HCT116 (cell line): ENCODE measurements at regions not wholly inside any gene's neighbourhood (a gene's known extent, or its start where the extent isn't known, plus 50 kb on each side); places are given as distances from the start of the nearest gene placed in this dataset.

ENCODE experiments used
- ATAC-seq: fragments of 200-7000 bp; cut with Tn5 transposase; 2 replicates; pipeline ENCODE4 v1.9.1; 2020; ENCODE audit warnings: mild to moderate bottlenecking, moderate library complexity
- BruUV-seq: library from RNA; stranded (reverse); fragments of 400-500 nt; replicated peaks from 2 replicates; lab custom pipeline; 2021; lab: Mats Ljungman, UMichigan
- CTCF ChIA-PET: fragments of 300-600 bp; sonication (Branson Sonifier 250); formaldehyde crosslinking; loops from one replicate; lab custom pipeline; 2021; ENCODE audit warnings: antibody characterized with exemption; lab: Charles Lee
- POLR2A ChIA-PET: fragments of 300-600, 350-600 bp; sonication (Branson Sonifier 250); formaldehyde crosslinking; loops from one replicate; lab custom pipeline; 2021; ENCODE audit warnings: antibody characterized with exemption; lab: Charles Lee
- RAD21 ChIA-PET, 2 experiments: fragments of 300-600 bp; sonication (Branson Sonifier 250); formaldehyde crosslinking; loops; one replicate each; lab custom pipeline; 2023; ENCODE audit warnings: low total read pairs in 2 of 2; ENCODE audit not compliant: uncharacterized antibody in 2 of 2, unreplicated experiment in 2 of 2, low non-redundant PET in 1 of 2; lab: Charles Lee
- DNase-seq: peaks from one replicate; pipeline ENCODE4 v3.0.0-alpha.2; 2010; ENCODE audit warnings: low read depth, low spot score
- H2AFZ ChIP-seq: fragments of 200-600 bp; shearing (Covaris generic), sonication (generic); 2 replicates; pipeline ENCODE4 v1.6.1; 2017; ENCODE audit warnings: low read depth, mixed run types, mixed read lengths, antibody characterized with exemption, low read length; ENCODE audit not compliant: poor library complexity, severe bottlenecking
- H3K27ac ChIP-seq: 2 replicates; pipeline ENCODE4 v1.5.1; 2012; ENCODE audit warnings: low read depth, low read length
- H3K27me3 ChIP-seq: fragments of 200-600 bp; sonication (generic); 2 replicates; pipeline ENCODE4 v1.6.1; 2016; ENCODE audit warnings: mixed run types, low read length, mixed read lengths; ENCODE audit not compliant: insufficient read depth
- H3K36me3 ChIP-seq, 2 experiments: fragments of 200-500 bp in 1 of 2; fragments of 200-600 bp in 1 of 2; sonication (Bioruptor generic) in 1 of 2; sonication (generic) in 1 of 2; 2 replicates each; pipeline versions ENCODE4 v1.5.1 to v1.6.1; 2014 to 2016; ENCODE audit warnings: low read length in 2 of 2, inconsistent platforms in 1 of 2, mixed read lengths in 1 of 2, mixed run types in 1 of 2; ENCODE audit not compliant: insufficient read depth in 2 of 2, control insufficient read depth in 1 of 2
- H3K4me1 ChIP-seq, 2 experiments: fragments of 200-600 bp in 1 of 2; sonication (generic) in 1 of 2; 2 replicates each; pipeline versions ENCODE4 v1.5.1 to v1.6.1; 2012 to 2017; ENCODE audit warnings: low read length in 2 of 2, inconsistent platforms in 1 of 2, mild to moderate bottlenecking in 1 of 2, mixed read lengths in 1 of 2, mixed run types in 1 of 2, moderate library complexity in 1 of 2; ENCODE audit not compliant: insufficient read depth in 2 of 2, control insufficient read depth in 1 of 2
- H3K4me2 ChIP-seq: fragments of 200-600 bp; sonication (generic); 2 replicates; pipeline ENCODE4 v1.6.1; 2017; ENCODE audit warnings: mixed run types, low read length, mixed read lengths
- H3K4me3 ChIP-seq, 2 experiments: fragments of 200-600 bp in 1 of 2; sonication (generic) in 1 of 2; replicated peaks in 1 of 2; 2 replicates each; pipeline ENCODE4 v1.5.1; 2011 to 2016; ENCODE audit warnings: low read length in 2 of 2, control low read depth in 1 of 2, low read depth in 1 of 2, mild to moderate bottlenecking in 1 of 2, mixed read lengths in 1 of 2, mixed run types in 1 of 2
- H3K79me2 ChIP-seq: fragments of 200-600 bp; sonication (generic); 2 replicates; pipeline ENCODE4 v1.6.1; 2017; ENCODE audit warnings: mild to moderate bottlenecking, mixed run types, low read length, moderate library complexity, mixed read lengths; ENCODE audit not compliant: insufficient read depth
- H3K9ac ChIP-seq: fragments of 200-600 bp; sonication (generic); 2 replicates; pipeline ENCODE4 v1.6.1; 2016; ENCODE audit warnings: low read length, mixed read lengths
- H3K9me2 ChIP-seq: fragments of 200-600 bp; sonication (generic), shearing (Covaris generic); 2 replicates; pipeline ENCODE4 v1.6.1; 2017; ENCODE audit warnings: mixed run types, mild to moderate bottlenecking, moderate library complexity; ENCODE audit not compliant: insufficient read depth
- H3K9me3 ChIP-seq, 2 experiments: fragments of 200-500 bp in 1 of 2; fragments of 200-600 bp in 1 of 2; sonication (Bioruptor generic) in 1 of 2; sonication (generic) in 1 of 2; 2 replicates each; pipeline ENCODE4 v1.6.1; 2014 to 2017; ENCODE audit warnings: low read length in 2 of 2, mixed read lengths in 2 of 2, inconsistent platforms in 1 of 2, low read depth in 1 of 2, mild to moderate bottlenecking in 1 of 2, mixed run types in 1 of 2, moderate library complexity in 1 of 2; ENCODE audit not compliant: control insufficient read depth in 1 of 2, insufficient read depth in 1 of 2
- H4K20me1 ChIP-seq: fragments of 200-600 bp; sonication (generic), shearing (Covaris generic); 2 replicates; pipeline ENCODE4 v1.6.1; 2017; ENCODE audit warnings: mixed run types, mild to moderate bottlenecking, moderate library complexity; ENCODE audit not compliant: insufficient read depth
- ATF3 ChIP-seq: IDR thresholded peaks from 2 replicates; pipeline ENCODE4 v1.6.1; 2012
- CBX3 ChIP-seq: IDR thresholded peaks from 2 replicates; pipeline ENCODE4 v1.6.1; 2012; ENCODE audit warnings: low read depth
- CEBPB ChIP-seq: IDR thresholded peaks from 2 replicates; pipeline ENCODE4 v1.6.1; 2012; ENCODE audit warnings: low read depth
- CTCF ChIP-seq, 3 experiments: fragments of 200-600 bp in 1 of 3; sonication (generic) in 1 of 3; IDR thresholded peaks in 2 of 3; conservative IDR thresholded peaks in 1 of 3; 2 replicates each; pipeline ENCODE4 v1.5.1; 2012 to 2017; ENCODE audit warnings: low read depth in 2 of 3, low read length in 2 of 3, antibody characterized with exemption in 1 of 3, borderline replicate concordance in 1 of 3, control low read depth in 1 of 3, mild to moderate bottlenecking in 1 of 3, mixed read lengths in 1 of 3, mixed run types in 1 of 3, moderate library complexity in 1 of 3; ENCODE audit not compliant: insufficient read depth in 1 of 3
- EGR1 ChIP-seq: IDR thresholded peaks from 2 replicates; pipeline ENCODE4 v1.6.1; 2012; ENCODE audit warnings: low read depth
- ELF1 ChIP-seq: IDR thresholded peaks from 2 replicates; pipeline ENCODE4 v1.6.1; 2012; ENCODE audit warnings: low read depth, borderline replicate concordance
- EZH2 ChIP-seq: fragments of 200-600 bp; sonication (generic); IDR thresholded peaks from 2 replicates; pipeline ENCODE4 v1.6.1; 2017; ENCODE audit warnings: antibody characterized with exemption, mixed run types
- JUND ChIP-seq: IDR thresholded peaks from 2 replicates; pipeline ENCODE4 v1.6.1; 2012
- MAX ChIP-seq: IDR thresholded peaks from 2 replicates; pipeline ENCODE4 v1.6.1; 2012
- POLR2A ChIP-seq: IDR thresholded peaks from 2 replicates; pipeline ENCODE4 v1.7.0; 2011; ENCODE audit warnings: borderline replicate concordance; ENCODE audit not compliant: insufficient read depth, insufficient read length; ENCODE audit errors: extremely low read depth
- RAD21 ChIP-seq: IDR thresholded peaks from 2 replicates; pipeline ENCODE4 v1.6.1; 2012; ENCODE audit warnings: low read depth, mild to moderate bottlenecking
- SIN3A ChIP-seq: IDR thresholded peaks from 2 replicates; pipeline ENCODE4 v1.6.1; 2012; ENCODE audit warnings: low read depth
- SP1 ChIP-seq: IDR thresholded peaks from 2 replicates; pipeline ENCODE4 v1.6.1; 2012; ENCODE audit warnings: low read depth
- TCF7L2 ChIP-seq: IDR thresholded peaks from 2 replicates; pipeline ENCODE4 v1.7.0; 2011; ENCODE audit warnings: borderline replicate concordance, inconsistent platforms; ENCODE audit not compliant: insufficient read depth, insufficient read length; ENCODE audit errors: extremely low read depth
- YY1 ChIP-seq: IDR thresholded peaks from 2 replicates; pipeline ENCODE4 v1.6.1; 2011; ENCODE audit warnings: low read length, low read depth, moderate library complexity, mild to moderate bottlenecking; ENCODE audit not compliant: insufficient replicate concordance; ENCODE audit errors: extremely low read depth
- ZBTB33 ChIP-seq: IDR thresholded peaks from 2 replicates; pipeline ENCODE4 v1.6.1; 2011; ENCODE audit warnings: mild to moderate bottlenecking, low read length, moderate library complexity; ENCODE audit not compliant: insufficient replicate concordance; ENCODE audit errors: extremely low read depth
- ZNF274 ChIP-seq: fragments of 200-500 bp; sonication (Bioruptor generic); IDR thresholded peaks from 2 replicates; pipeline ENCODE4 v1.6.1; 2014; ENCODE audit warnings: mild to moderate bottlenecking, low read depth, low read length, inconsistent platforms
- intact Hi-C: fragments of 100-400 bp; cut with micrococcal nuclease; formaldehyde crosslinking; loops from 2 replicates; pipeline ENCODE4 v1.10.0; 2022

- no peaks in the 10 kb centered on the region for H3K79me2 ChIP-seq
- H3K9me2 ChIP-seq, result no peaks in the 10 kb centered on the region
- no peaks in the 10 kb centered on the region for H4K20me1 ChIP-seq
- no peak overlapping the region for H3K9ac ChIP-seq
- H3K27ac ChIP-seq, result no peak overlapping the region
- no peak overlapping the region for H2AFZ ChIP-seq
- H3K4me3 ChIP-seq, result no peak overlapping the region
- H3K36me3 ChIP-seq, result no peaks in the 10 kb centered on the region
- peaks cover 4% of the 10 kb centered on the region in 2 experiments; a peak in 2 of 4 replicates for H3K9me3 ChIP-seq
- POLR2A ChIA-PET, result no interaction called here
- RAD21 ChIA-PET, result no interaction called here
- DNase-seq, result no peak
- intact Hi-C loops, result no loop called here
- no TSS peak for BruUV-seq
- no peak for ATAC-seq
- H3K4me1 ChIP-seq, result no peaks in the 10 kb centered on the region
- CTCF ChIA-PET, result no interaction called here
- no peak for TF ChIP-seq JUND
- TF ChIP-seq TCF7L2, result no peak
- TF ChIP-seq ZBTB33, result no peak
- no peak for TF ChIP-seq CBX3
- no peak for TF ChIP-seq CEBPB
- TF ChIP-seq YY1, result no peak
- TF ChIP-seq ATF3, result no peak
- no peak for TF ChIP-seq RAD21
- TF ChIP-seq ZNF274, result no peak
- no peak for TF ChIP-seq POLR2A
- TF ChIP-seq EZH2, result no peak
- TF ChIP-seq CTCF (IDR thresholded peaks at IDR 0.05 in 2 of 3, conservative IDR thresholded peaks at IDR 0.05 in 1 of 3; ENCODE audit: borderline replicate concordance in 1 of 3, insufficient read depth in 1 of 3, low read depth in 2 of 3, low read length in 2 of 3), result no peak
- no peak for TF ChIP-seq SIN3A
- TF ChIP-seq EGR1, result no peak
- no peak for TF ChIP-seq ELF1
- no peak for TF ChIP-seq MAX
- no peak for TF ChIP-seq SP1
- H3K4me2 ChIP-seq, result no peak overlapping the region
- no peaks in the 10 kb centered on the region for H3K27me3 ChIP-seq
These were observed 1185.3 kb downstream of the JRKL start for GRCh38 chr11:97574976-97575665.
